ENCODE measurements at regions not wholly inside any gene's neighbourhood (a gene's known extent, or its start where the extent isn't known, plus 50 kb on each side); places are given as distances from the start of the nearest gene placed in this dataset.

- DNase-seq (no peak), ATAC-seq (ENCODE audit: low read depth) (no peak)
- H3K9me3 Mint-ChIP-seq (ENCODE audit: insufficient read depth): no peaks in the 10 kb centered on the region
- Histone ChIP-seq H4K20me1 (ENCODE audit: control insufficient read depth, insufficient read depth, low read length, poor library complexity, severe bottlenecking) (no peaks in the 10 kb centered on the region), H3K27ac (ENCODE audit: low read length in 2 of 2) (no peak overlapping the region), H3K4me2 (replicated peaks; ENCODE audit: low read depth, low read length, poor library complexity, severe bottlenecking) (no peak overlapping the region), H2AFZ (ENCODE audit: insufficient read depth, low read depth, low read length, poor library complexity, severe bottlenecking) (no peak overlapping the region), H3K9me3 (ENCODE audit: control extremely low read depth in 1 of 3, control insufficient read depth in 2 of 3, insufficient read depth in 1 of 3, low read length in 2 of 3) (peaks cover 0 to 7% (median 0%) of the 10 kb centered on the region in 3 donors), H3K4me3 (ENCODE audit: control extremely low read depth in 1 of 5, extremely low read depth in 1 of 5, insufficient read depth in 1 of 5, low read depth in 2 of 5, low read length in 4 of 5) (no peak overlapping the region), H3K79me2 (ENCODE audit: control insufficient read depth, insufficient read depth, low read length) (no peaks in the 10 kb centered on the region), H3K9ac (ENCODE audit: low read length) (no peak overlapping the region), H3K27me3 (replicated peaks in 1 of 4; ENCODE audit: control extremely low read depth in 1 of 4, control insufficient read depth in 3 of 4, insufficient read depth in 4 of 4, low read length in 3 of 4) (no peaks in the 10 kb centered on the region), H3K36me3 (replicated peaks in 1 of 2; ENCODE audit: control extremely low read depth in 1 of 2, control insufficient read depth in 1 of 2, extremely low read depth in 1 of 2, insufficient read depth in 2 of 2, low read length in 1 of 2) (no peaks in the 10 kb centered on the region), H3K4me1 (ENCODE audit: control insufficient read depth in 2 of 2, insufficient read depth in 2 of 2, low read length in 2 of 2) (no peaks in the 10 kb centered on the region)
- H3K27ac Mint-ChIP-seq: no peak overlapping the region
- no peak for TF ChIP-seq CTCF (IDR thresholded peaks at IDR 0.05)
- no peaks in the 10 kb centered on the region for H3K4me1 Mint-ChIP-seq
- CTCF ChIA-PET: no interaction called here
- intact Hi-C loops (cut with micrococcal nuclease): no loop called here
- no peak overlapping the region for H3K4me3 Mint-ChIP-seq
- POLR2A ChIA-PET: no interaction called here
- H3K27me3 Mint-ChIP-seq: no peaks in the 10 kb centered on the region
Observed at GRCh38 chr18:30358555-30358954, 684.0 kb downstream of the DSC3 start.

GRCh38 chr18:30352551-30353168 is 689.9 kb downstream of the DSC3 start:
- Histone ChIP-seq H2AFZ (ENCODE audit: insufficient read depth, low read depth, low read length, poor library complexity, severe bottlenecking) (no peak overlapping the region), H3K4me1 (ENCODE audit: control insufficient read depth in 2 of 2, insufficient read depth in 2 of 2, low read length in 2 of 2) (no peaks in the 10 kb centered on the region), H3K36me3 (replicated peaks in 1 of 2; ENCODE audit: control extremely low read depth in 1 of 2, control insufficient read depth in 1 of 2, extremely low read depth in 1 of 2, insufficient read depth in 2 of 2, low read length in 1 of 2) (no peaks in the 10 kb centered on the region), H3K27me3 (replicated peaks in 1 of 4; ENCODE audit: control extremely low read depth in 1 of 4, control insufficient read depth in 3 of 4, insufficient read depth in 4 of 4, low read length in 3 of 4) (no peaks in the 10 kb centered on the region), H3K27ac (ENCODE audit: low read length in 2 of 2) (no peak overlapping the region), H3K4me2 (replicated peaks; ENCODE audit: low read depth, low read length, poor library complexity, severe bottlenecking) (no peak overlapping the region), H3K9me3 (ENCODE audit: control extremely low read depth in 1 of 3, control insufficient read depth in 2 of 3, insufficient read depth in 1 of 3, low read length in 2 of 3) (peaks cover 0 to 14% (median 0%) of the 10 kb centered on the region in 3 donors), H4K20me1 (ENCODE audit: control insufficient read depth, insufficient read depth, low read length, poor library complexity, severe bottlenecking) (no peaks in the 10 kb centered on the region), H3K79me2 (ENCODE audit: control insufficient read depth, insufficient read depth, low read length) (no peaks in the 10 kb centered on the region), H3K4me3 (ENCODE audit: control extremely low read depth in 1 of 5, extremely low read depth in 1 of 5, insufficient read depth in 1 of 5, low read depth in 2 of 5, low read length in 4 of 5) (no peak overlapping the region), H3K9ac (ENCODE audit: low read length) (no peak overlapping the region)
- Mint-ChIP-seq H3K4me1 (no peaks in the 10 kb centered on the region), H3K4me3 (no peak overlapping the region), H3K27me3 (no peaks in the 10 kb centered on the region), H3K9me3 (ENCODE audit: insufficient read depth) (no peaks in the 10 kb centered on the region), H3K27ac (no peak overlapping the region)
- TF ChIP-seq CTCF (IDR thresholded peaks at IDR 0.05): no peak
- DNase-seq: no peak
- ChIA-PET CTCF (no interaction called here), POLR2A (no interaction called here)
- intact Hi-C loops (cut with micrococcal nuclease): no loop called here
- no peak for ATAC-seq (ENCODE audit: low read depth)
- WGBS (ENCODE audit: insufficient coverage): 95% methylated on average over 20 of the region's 20 CpGs

All from B cell (primary cell).